Myocyte (in vitro differentiated cells): ENCODE measurements at regions not wholly inside any gene's neighbourhood (a gene's known extent, or its start where the extent isn't known, plus 50 kb on each side); places are given as distances from the start of the nearest gene placed in this dataset.

Experiments used
- DNase-seq: peaks from one replicate; pipeline ENCODE4 v3.0.0-alpha.2; 2012; ENCODE audit warnings: low read depth

GRCh38 chr14:86570371-86570770 lies 1040.4 kb downstream of the FLRT2 start:
- no peak for DNase-seq

GRCh38 chr14:86543521-86543920 lies 1013.6 kb downstream of the FLRT2 start:
- DNase-seq: peak; percentile 82

- DNase-seq: no peak
Measured at GRCh38 chr14:86541972-86542371, 1012.0 kb downstream of the FLRT2 start.

- no peak for DNase-seq
Measured at GRCh38 chr14:86540636-86541247, 1010.8 kb downstream of the FLRT2 start.

GRCh38 chr14:86539361-86540070 lies 1009.6 kb downstream of the FLRT2 start:
- DNase-seq: no peak

GRCh38 chr14:86533834-86534233 lies 1003.9 kb downstream of the FLRT2 start:
- DNase-seq: no peak

- peak; percentile 31 for DNase-seq
Measured at GRCh38 chr14:86532219-86532618, 1002.3 kb downstream of the FLRT2 start.

- DNase-seq: no peak
Measured at GRCh38 chr14:86530457-86530856, 1000.5 kb downstream of the FLRT2 start.

- DNase-seq: no peak
Measured at GRCh38 chr14:86527312-86527711, 997.4 kb downstream of the FLRT2 start.

GRCh38 chr14:86525673-86526072 lies 995.7 kb downstream of the FLRT2 start:
- DNase-seq: no peak

- no peak for DNase-seq
Measured at GRCh38 chr14:86521843-86522242, 991.9 kb downstream of the FLRT2 start.

GRCh38 chr14:86521031-86521730 lies 991.2 kb downstream of the FLRT2 start:
- peak; percentile 9 for DNase-seq

- DNase-seq: no peak
Measured at GRCh38 chr14:86518298-86518697, 988.4 kb downstream of the FLRT2 start.

- no peak for DNase-seq
Measured at GRCh38 chr14:86515195-86515594, 985.3 kb downstream of the FLRT2 start.

GRCh38 chr14:86513564-86513963 lies 983.6 kb downstream of the FLRT2 start:
- DNase-seq: no peak

- DNase-seq: no peak
Measured at GRCh38 chr14:86513056-86513455, 983.1 kb downstream of the FLRT2 start.

GRCh38 chr14:86510491-86510890 lies 980.5 kb downstream of the FLRT2 start:
- DNase-seq: peak; percentile 3

GRCh38 chr14:86505808-86506207 lies 975.9 kb downstream of the FLRT2 start:
- no peak for DNase-seq

- DNase-seq: no peak
Measured at GRCh38 chr14:86501611-86502010, 971.7 kb downstream of the FLRT2 start.

- DNase-seq: no peak
Measured at GRCh38 chr14:86491743-86492142, 961.8 kb downstream of the FLRT2 start.

GRCh38 chr14:86481104-86481503 lies 951.2 kb downstream of the FLRT2 start:
- DNase-seq: no peak

- DNase-seq: no peak
Measured at GRCh38 chr14:86464341-86464740, 934.4 kb downstream of the FLRT2 start.
